Endothelial cell (in vitro differentiated cells): ENCODE measurements at regions not wholly inside any gene's neighbourhood (a gene's known extent, or its start where the extent isn't known, plus 50 kb on each side); places are given as distances from the start of the nearest gene placed in this dataset.

Experiments
- DNase-seq: peaks from one replicate; pipeline ENCODE4 v3.0.0; 2021; ENCODE audit warnings: low spot score
- H3K27ac Mint-ChIP-seq: one replicate; pipeline ENCODE4 v1.8.0; 2021; ENCODE audit warnings: mixed read lengths, inconsistent platforms; ENCODE audit not compliant: unreplicated experiment
- H3K27me3 Mint-ChIP-seq: one replicate; pipeline ENCODE4 v1.8.0; 2021; ENCODE audit warnings: mild to moderate bottlenecking, moderate library complexity, mixed read lengths, inconsistent platforms; ENCODE audit not compliant: unreplicated experiment
- H3K36me3 Mint-ChIP-seq: one replicate; pipeline ENCODE4 v1.8.0; 2021; ENCODE audit warnings: mild to moderate bottlenecking, low read depth, mixed read lengths, inconsistent platforms; ENCODE audit not compliant: unreplicated experiment
- H3K4me1 Mint-ChIP-seq: one replicate; pipeline ENCODE4 v1.8.0; 2021; ENCODE audit warnings: mild to moderate bottlenecking, mixed read lengths, inconsistent platforms; ENCODE audit not compliant: unreplicated experiment
- H3K4me3 Mint-ChIP-seq: one replicate; pipeline ENCODE4 v1.8.0; 2021; ENCODE audit warnings: mild to moderate bottlenecking, mixed read lengths, inconsistent platforms; ENCODE audit not compliant: unreplicated experiment
- H3K9me3 Mint-ChIP-seq: one replicate; pipeline ENCODE4 v1.8.0; 2021; ENCODE audit warnings: mixed read lengths, inconsistent platforms; ENCODE audit not compliant: unreplicated experiment
- CTCF ChIP-seq: fragments of 200-600 bp; sonication (generic); IDR thresholded peaks from one replicate; pipeline ENCODE4 v1.5.0; 2021; ENCODE audit warnings: antibody characterized with exemption; ENCODE audit not compliant: unreplicated experiment

- Mint-ChIP-seq H3K27me3 (peaks cover 1% of the 10 kb centered on the region), H3K36me3 (no peaks in the 10 kb centered on the region), H3K4me1 (no peaks in the 10 kb centered on the region), H3K4me3 (no peak overlapping the region), H3K9me3 (no peaks in the 10 kb centered on the region), H3K27ac (no peak overlapping the region)
- TF ChIP-seq CTCF: no peak
- DNase-seq: no peak
Measured at GRCh38 chr6:168232989-168233874, 86.3 kb downstream of the DACT2 start.

- Mint-ChIP-seq H3K4me1 (no peaks in the 10 kb centered on the region), H3K36me3 (no peaks in the 10 kb centered on the region), H3K27ac (no peak overlapping the region), H3K9me3 (no peaks in the 10 kb centered on the region), H3K27me3 (no peaks in the 10 kb centered on the region), H3K4me3 (no peak overlapping the region)
- no peak for DNase-seq
- no peak for TF ChIP-seq CTCF
Measured at GRCh38 chr6:168232528-168232927, 87.0 kb downstream of the DACT2 start.

DNA sequence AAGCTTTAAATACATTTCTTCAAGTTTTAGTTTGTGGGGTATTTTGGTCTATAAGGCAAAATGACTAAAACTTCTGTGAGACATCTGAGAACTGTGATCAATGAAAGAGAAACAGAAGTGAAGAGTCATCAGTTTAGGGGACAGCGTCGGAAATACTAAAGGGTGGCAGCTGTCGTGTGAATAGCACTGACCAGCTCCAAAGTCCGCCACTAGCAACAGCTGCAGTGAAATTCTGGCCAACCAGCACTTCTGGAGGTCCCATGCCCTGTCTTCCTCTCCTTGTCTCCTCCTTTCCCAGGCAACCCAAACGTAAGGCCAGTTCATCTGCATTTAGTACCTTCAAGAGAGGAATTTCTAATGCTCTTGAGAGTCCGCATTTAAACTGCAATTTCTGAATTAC is 87.5 kb downstream of the DACT2 start:
- no peaks in the 10 kb centered on the region for H3K9me3 Mint-ChIP-seq
- no peak overlapping the region for H3K27ac Mint-ChIP-seq
- no peaks in the 10 kb centered on the region for H3K4me1 Mint-ChIP-seq

DNA sequence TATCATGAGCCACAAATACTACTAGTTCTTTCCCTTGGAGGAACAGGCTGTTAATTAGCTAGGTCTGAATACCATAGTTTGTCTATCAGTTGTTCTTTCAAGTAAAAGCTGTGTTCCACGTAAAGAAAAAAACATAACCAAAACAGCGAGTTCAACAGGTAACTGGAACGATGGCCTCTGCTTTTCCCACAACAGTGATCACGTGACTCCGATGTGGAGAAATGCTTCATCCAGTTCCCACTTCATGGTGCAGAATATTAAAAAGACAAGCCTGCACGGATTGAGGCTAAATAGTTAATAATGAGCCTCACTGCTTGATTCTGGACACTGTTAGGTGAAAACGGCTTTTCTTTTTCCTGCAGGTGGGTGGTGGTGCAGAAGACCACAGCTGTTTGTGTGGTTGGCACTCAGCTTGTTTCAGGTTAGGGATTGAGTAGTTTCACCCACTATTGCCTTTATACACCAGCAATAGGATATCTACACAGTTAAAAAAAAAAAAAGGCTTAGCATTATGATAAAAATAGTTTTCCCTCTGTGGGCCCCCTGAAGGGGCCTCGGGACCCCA is 88.1 kb downstream of the DACT2 start:
- H3K36me3 Mint-ChIP-seq: no peaks in the 10 kb centered on the region
- no peak overlapping the region for H3K4me3 Mint-ChIP-seq
- no peak overlapping the region for H3K27ac Mint-ChIP-seq
- H3K9me3 Mint-ChIP-seq: no peaks in the 10 kb centered on the region
- no peaks in the 10 kb centered on the region for H3K4me1 Mint-ChIP-seq
- no peak for TF ChIP-seq CTCF
- no peak for DNase-seq
- H3K27me3 Mint-ChIP-seq: no peaks in the 10 kb centered on the region

More for the DNA sequence above, 87.5 kb downstream of the DACT2 start:
- H3K27me3 Mint-ChIP-seq: no peaks in the 10 kb centered on the region
- no peaks in the 10 kb centered on the region for H3K36me3 Mint-ChIP-seq
- H3K4me3 Mint-ChIP-seq: no peak overlapping the region
- no peak for TF ChIP-seq CTCF
- DNase-seq: no peak

- H3K4me1 Mint-ChIP-seq: no peaks in the 10 kb centered on the region
- no peak for DNase-seq
- no peak for TF ChIP-seq CTCF
- no peak overlapping the region for H3K27ac Mint-ChIP-seq
- H3K36me3 Mint-ChIP-seq: no peaks in the 10 kb centered on the region
- no peak overlapping the region for H3K4me3 Mint-ChIP-seq
- no peaks in the 10 kb centered on the region for H3K27me3 Mint-ChIP-seq
- H3K9me3 Mint-ChIP-seq: no peaks in the 10 kb centered on the region
Measured at GRCh38 chr6:168229368-168229752, 90.2 kb downstream of the DACT2 start.
